Mucosa of rectum (tissue), 2 donors: ENCODE measurements at regions not wholly inside any gene's neighbourhood (a gene's known extent, or its start where the extent isn't known, plus 50 kb on each side); places are given as distances from the start of the nearest gene placed in this dataset.

Experiments
- H3K27ac ChIP-seq, 2 donors: one replicate each; pipeline ENCODE4 v1.7.0; 2013; ENCODE audit warnings: inconsistent platforms in 2 of 2, low read depth in 2 of 2, low read length in 2 of 2
- H3K27me3 ChIP-seq, 2 donors: one replicate each; pipeline ENCODE4 v1.7.0; 2013; ENCODE audit warnings: low read length in 2 of 2; ENCODE audit not compliant: control insufficient read depth in 2 of 2, insufficient read depth in 2 of 2
- H3K36me3 ChIP-seq, 2 donors: one replicate each; pipeline ENCODE4 v1.7.0; 2013; ENCODE audit warnings: low read length in 2 of 2; ENCODE audit not compliant: control insufficient read depth in 2 of 2, insufficient read depth in 2 of 2
- H3K4me1 ChIP-seq, 2 donors: one replicate each; pipeline ENCODE4 v1.7.0; 2013; ENCODE audit warnings: low read length in 2 of 2, mild to moderate bottlenecking in 1 of 2; ENCODE audit not compliant: control insufficient read depth in 2 of 2, insufficient read depth in 2 of 2
- H3K4me3 ChIP-seq, 2 donors: one replicate each; pipeline ENCODE4 v1.7.0; 2013; ENCODE audit warnings: low read length in 2 of 2
- H3K9ac ChIP-seq, 2 donors: one replicate each; pipeline ENCODE4 v1.7.0; 2013; ENCODE audit warnings: low read length in 2 of 2, low read depth in 1 of 2, mild to moderate bottlenecking in 1 of 2
- H3K9me3 ChIP-seq, 2 donors: one replicate each; pipeline ENCODE4 v1.7.0; 2013; ENCODE audit warnings: low read length in 2 of 2; ENCODE audit not compliant: control insufficient read depth in 2 of 2
- donor health status: healthy.
- donor health status: Normal muscosa, but diverticular disease.

GRCh38 chr14:82447586-82447985 is 913.9 kb upstream of the SEL1L start:
- Histone ChIP-seq H3K9me3 (peaks cover 0 to 3% of the 10 kb centered on the region in 2 donors), H3K27me3 (no peaks in the 10 kb centered on the region), H3K9ac (no peak overlapping the region), H3K4me3 (no peak overlapping the region), H3K27ac (no peak overlapping the region), H3K4me1 (no peaks in the 10 kb centered on the region), H3K36me3 (no peaks in the 10 kb centered on the region)

DNA sequence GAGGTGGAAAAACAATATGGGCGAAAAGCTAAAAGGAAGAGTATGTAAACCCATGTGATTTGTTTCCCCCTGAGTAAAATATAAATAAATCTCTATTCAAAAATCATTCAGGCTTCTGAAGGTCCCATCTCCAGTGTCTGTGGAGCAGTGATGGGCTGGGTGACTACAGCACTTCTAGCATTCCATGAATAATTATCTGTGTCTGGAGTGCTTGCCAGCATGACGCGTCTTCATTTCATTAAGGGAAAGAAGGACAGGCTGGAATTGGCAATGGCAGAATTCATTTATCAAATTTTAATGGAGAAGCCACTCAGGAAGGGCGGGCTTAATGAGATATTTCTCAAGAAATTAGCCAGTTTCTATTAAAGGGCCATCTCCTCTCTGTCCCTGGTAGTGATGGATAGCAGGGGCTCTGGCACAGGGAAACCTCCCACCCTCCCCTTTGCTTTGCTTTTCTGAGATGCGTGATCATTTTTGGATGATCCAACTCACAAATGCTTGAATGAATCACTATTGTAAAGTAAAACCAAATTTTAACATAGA is 916.3 kb upstream of the SEL1L start:
- no peaks in the 10 kb centered on the region for H3K36me3 ChIP-seq
- H3K27ac ChIP-seq = no peak overlapping the region
- no peak overlapping the region for H3K4me3 ChIP-seq
- no peaks in the 10 kb centered on the region for H3K4me1 ChIP-seq
- H3K9me3 ChIP-seq = peaks cover 3 to 4% of the 10 kb centered on the region in 2 donors
- no peaks in the 10 kb centered on the region for H3K27me3 ChIP-seq
- H3K9ac ChIP-seq = no peak overlapping the region

DNA sequence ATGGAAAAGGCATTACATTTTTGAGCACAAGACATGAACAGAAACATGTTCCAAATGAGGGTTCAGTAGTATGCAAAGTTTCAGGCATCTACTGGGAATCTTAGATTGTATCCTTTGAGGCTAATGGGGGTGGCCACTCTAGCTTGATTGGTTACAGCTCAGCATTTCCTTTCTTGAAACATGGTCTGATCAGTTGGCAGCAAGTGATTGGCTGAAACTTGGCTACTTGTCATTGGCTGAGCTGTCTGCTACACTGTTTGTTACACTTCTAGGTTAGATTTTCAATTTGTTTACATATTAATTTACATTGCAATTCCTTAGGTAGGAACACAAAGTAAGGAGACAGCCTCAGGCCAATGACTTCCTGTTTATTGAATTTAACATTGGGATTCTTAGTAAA is 918.0 kb upstream of the SEL1L start:
- Histone ChIP-seq H3K36me3 (no peaks in the 10 kb centered on the region), H3K27ac (no peak overlapping the region), H3K4me1 (no peaks in the 10 kb centered on the region), H3K9ac (no peak overlapping the region), H3K27me3 (no peaks in the 10 kb centered on the region), H3K4me3 (no peak overlapping the region), H3K9me3 (peaks cover 3 to 4% of the 10 kb centered on the region in 2 donors)

DNA sequence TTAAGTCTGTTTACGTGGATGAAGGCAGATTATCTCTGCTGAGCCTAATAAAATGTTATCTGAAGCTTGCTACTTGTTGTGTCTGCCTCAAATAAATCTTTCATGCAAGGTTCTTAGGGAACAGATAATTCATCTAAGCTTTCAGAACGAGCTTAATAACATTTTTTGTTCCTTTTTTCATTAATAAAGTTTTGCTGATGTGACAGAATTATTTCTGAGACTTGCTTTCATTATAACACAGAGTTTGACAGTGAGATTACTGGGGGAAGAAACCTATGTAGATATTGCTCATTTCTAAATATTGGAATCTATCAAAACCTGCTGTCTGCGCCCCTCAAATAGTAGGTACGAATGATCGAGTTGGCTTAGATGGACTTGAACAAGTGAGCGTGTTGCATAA is 948.7 kb upstream of the SEL1L start:
- Histone ChIP-seq H3K4me1 (no peaks in the 10 kb centered on the region), H3K9ac (no peak overlapping the region), H3K27ac (no peak overlapping the region), H3K27me3 (no peaks in the 10 kb centered on the region), H3K9me3 (peaks cover 0 to 6% of the 10 kb centered on the region in 2 donors), H3K4me3 (no peak overlapping the region), H3K36me3 (no peaks in the 10 kb centered on the region)

DNA sequence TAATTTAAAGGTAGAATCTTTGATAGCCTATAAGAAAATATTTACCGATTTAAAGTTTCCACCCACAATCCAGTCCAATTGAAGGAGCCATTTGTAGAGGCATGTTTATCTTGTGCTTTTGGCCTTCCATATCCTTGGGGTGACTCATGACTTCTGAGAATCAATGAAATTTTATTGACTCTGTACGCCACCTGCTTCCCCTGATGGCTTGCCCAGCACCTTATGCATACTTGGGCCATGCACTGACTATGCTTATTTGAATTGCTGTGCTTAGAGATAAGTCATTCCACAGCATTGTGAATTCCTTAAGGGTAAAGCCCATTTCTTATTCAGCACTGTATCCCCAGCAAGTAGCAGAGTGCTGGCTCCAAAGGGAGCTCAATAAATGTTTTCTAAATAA is 954.8 kb upstream of the SEL1L start:
- Histone ChIP-seq H3K9me3 (no peaks in the 10 kb centered on the region), H3K9ac (no peak overlapping the region), H3K4me3 (no peak overlapping the region), H3K27me3 (no peaks in the 10 kb centered on the region), H3K36me3 (no peaks in the 10 kb centered on the region), H3K27ac (no peak overlapping the region), H3K4me1 (no peaks in the 10 kb centered on the region)

- Histone ChIP-seq H3K27me3 (no peaks in the 10 kb centered on the region), H3K9ac (no peak overlapping the region), H3K9me3 (no peaks in the 10 kb centered on the region), H3K27ac (no peak overlapping the region), H3K36me3 (no peaks in the 10 kb centered on the region), H3K4me1 (no peaks in the 10 kb centered on the region), H3K4me3 (no peak overlapping the region)
These were observed 956.7 kb upstream of the SEL1L start for GRCh38 chr14:82490397-82490796.

DNA sequence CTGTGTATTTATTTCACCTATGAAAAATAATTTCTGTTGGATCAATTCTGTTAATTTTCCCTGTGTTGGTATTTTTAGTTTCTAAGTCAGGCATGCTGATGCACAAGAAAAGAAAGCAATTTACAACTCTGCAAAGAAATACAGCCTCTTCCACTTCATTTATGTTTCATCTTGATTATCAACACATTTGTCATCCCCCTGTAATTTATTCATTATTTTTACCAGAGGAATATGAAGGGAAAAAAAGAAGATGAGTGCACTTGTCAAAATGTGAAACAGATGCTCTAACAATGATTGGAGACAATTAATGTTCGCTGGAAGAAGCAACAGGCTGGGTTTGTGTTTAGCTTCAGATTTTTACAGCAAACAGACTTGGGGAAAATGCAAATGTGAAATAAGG is 958.5 kb upstream of the SEL1L start:
- Histone ChIP-seq H3K4me1 (no peaks in the 10 kb centered on the region), H3K27me3 (no peaks in the 10 kb centered on the region), H3K27ac (no peak overlapping the region), H3K9ac (no peak overlapping the region), H3K4me3 (no peak overlapping the region), H3K36me3 (no peaks in the 10 kb centered on the region), H3K9me3 (no peaks in the 10 kb centered on the region)

DNA sequence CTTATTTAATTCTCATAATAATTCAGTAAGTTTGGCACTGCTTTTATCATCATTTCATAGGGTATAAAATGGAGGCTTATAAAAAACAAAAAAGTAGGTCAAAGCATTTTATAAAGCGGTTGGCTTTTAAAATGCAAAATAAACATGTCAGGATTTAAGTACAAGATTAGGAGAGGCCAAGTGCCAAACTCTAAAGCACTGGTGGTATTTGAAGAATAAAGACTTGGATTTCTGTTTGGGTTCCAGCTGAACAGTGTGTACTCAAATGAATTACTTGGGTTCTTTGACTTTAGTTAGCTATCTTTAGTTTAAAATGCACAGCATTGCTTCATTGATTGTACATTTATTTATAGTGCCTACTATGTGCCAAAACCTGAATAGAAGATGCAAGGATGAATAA is 966.6 kb upstream of the SEL1L start:
- no peaks in the 10 kb centered on the region for H3K36me3 ChIP-seq
- no peaks in the 10 kb centered on the region for H3K27me3 ChIP-seq
- H3K9ac ChIP-seq = no peak overlapping the region
- H3K4me1 ChIP-seq = no peaks in the 10 kb centered on the region
- no peak overlapping the region for H3K27ac ChIP-seq
- H3K9me3 ChIP-seq = no peaks in the 10 kb centered on the region
- no peak overlapping the region for H3K4me3 ChIP-seq

GRCh38 chr14:82501554-82501953 is 967.9 kb upstream of the SEL1L start:
- no peaks in the 10 kb centered on the region for H3K27me3 ChIP-seq
- no peaks in the 10 kb centered on the region for H3K4me1 ChIP-seq
- H3K9ac ChIP-seq = no peak overlapping the region
- no peaks in the 10 kb centered on the region for H3K9me3 ChIP-seq
- H3K4me3 ChIP-seq = no peak overlapping the region
- H3K27ac ChIP-seq = no peak overlapping the region
- no peaks in the 10 kb centered on the region for H3K36me3 ChIP-seq

DNA sequence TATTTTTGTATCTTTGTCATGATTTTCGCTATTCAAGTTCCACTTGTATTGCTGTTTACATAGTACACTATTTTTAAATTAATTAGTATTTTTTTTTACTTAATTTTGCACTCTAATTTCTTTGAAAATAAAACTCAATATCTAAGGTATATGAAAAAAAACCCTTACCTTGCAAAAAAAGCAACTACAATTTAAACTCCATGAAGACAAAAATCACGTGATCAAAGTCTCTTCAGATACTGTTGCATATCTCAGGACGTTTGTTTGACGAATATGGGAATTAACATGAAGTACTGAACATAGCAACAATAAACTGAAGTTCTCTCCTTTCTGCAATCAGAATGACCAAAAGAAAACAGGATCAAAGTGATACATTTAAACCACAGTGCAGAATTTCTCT is 968.4 kb upstream of the SEL1L start:
- H3K27me3 ChIP-seq = no peaks in the 10 kb centered on the region
- no peak overlapping the region for H3K9ac ChIP-seq
- H3K36me3 ChIP-seq = no peaks in the 10 kb centered on the region
- no peak overlapping the region for H3K27ac ChIP-seq
- no peaks in the 10 kb centered on the region for H3K9me3 ChIP-seq
- H3K4me3 ChIP-seq = no peak overlapping the region
- no peaks in the 10 kb centered on the region for H3K4me1 ChIP-seq

DNA sequence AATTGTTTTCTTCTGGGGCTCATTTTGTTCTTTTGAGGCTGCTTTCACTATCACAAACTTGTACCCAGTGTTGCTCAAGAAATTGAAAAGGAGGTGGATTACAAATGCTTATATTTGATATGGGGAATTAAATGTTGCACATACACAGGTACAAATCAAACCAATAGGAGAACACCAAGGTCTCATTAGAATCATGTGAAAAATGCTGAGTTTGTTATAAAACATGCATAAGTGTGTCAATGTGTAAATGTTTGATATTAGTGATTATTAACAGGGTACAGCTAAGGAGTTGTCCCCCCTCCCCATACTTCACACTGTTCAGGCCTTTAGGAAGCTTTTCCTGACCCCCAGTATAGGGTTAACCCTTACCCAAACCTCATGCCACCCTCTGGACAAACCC is 971.2 kb upstream of the SEL1L start:
- Histone ChIP-seq H3K36me3 (no peaks in the 10 kb centered on the region), H3K9me3 (no peaks in the 10 kb centered on the region), H3K27ac (no peak overlapping the region), H3K9ac (no peak overlapping the region), H3K4me1 (no peaks in the 10 kb centered on the region), H3K4me3 (no peak overlapping the region), H3K27me3 (no peaks in the 10 kb centered on the region)
